ENCODE measurements at regions not wholly inside any gene's neighbourhood (a gene's known extent, or its start where the extent isn't known, plus 50 kb on each side); places are given as distances from the start of the nearest gene placed in this dataset.
"Not testable (repeated sequence)": the region's sequence is repeated elsewhere in the genome, so short reads cannot be mapped to it uniquely, and the experiment has no call there.

DNA sequence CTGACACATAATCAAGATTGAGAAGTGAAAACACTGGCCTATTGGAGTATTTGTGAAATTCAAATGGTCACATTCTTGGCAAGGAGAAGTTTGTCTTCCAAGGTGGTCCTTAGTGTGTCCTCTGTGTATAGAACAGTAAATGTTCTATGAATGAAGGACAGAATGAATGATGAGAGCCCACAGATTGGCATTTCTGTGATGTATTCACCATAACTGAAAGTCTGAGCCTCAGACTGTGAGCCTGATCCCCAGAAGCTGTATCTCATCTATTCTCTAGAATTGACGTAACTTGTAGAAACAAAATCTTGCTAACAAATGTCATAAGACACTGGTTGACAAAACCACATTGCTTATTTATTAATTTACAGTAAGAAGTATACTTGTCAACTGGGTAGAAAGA is 111.5 kb upstream of the ETV3 start:
- no peak for DNase-seq (ENCODE audit: low read depth, low spot score)
- no peaks in the 10 kb centered on the region for H3K9me3 ChIP-seq (ENCODE audit: control insufficient read depth, insufficient read depth, low read length)
- TF ChIP-seq, protein P1, sequence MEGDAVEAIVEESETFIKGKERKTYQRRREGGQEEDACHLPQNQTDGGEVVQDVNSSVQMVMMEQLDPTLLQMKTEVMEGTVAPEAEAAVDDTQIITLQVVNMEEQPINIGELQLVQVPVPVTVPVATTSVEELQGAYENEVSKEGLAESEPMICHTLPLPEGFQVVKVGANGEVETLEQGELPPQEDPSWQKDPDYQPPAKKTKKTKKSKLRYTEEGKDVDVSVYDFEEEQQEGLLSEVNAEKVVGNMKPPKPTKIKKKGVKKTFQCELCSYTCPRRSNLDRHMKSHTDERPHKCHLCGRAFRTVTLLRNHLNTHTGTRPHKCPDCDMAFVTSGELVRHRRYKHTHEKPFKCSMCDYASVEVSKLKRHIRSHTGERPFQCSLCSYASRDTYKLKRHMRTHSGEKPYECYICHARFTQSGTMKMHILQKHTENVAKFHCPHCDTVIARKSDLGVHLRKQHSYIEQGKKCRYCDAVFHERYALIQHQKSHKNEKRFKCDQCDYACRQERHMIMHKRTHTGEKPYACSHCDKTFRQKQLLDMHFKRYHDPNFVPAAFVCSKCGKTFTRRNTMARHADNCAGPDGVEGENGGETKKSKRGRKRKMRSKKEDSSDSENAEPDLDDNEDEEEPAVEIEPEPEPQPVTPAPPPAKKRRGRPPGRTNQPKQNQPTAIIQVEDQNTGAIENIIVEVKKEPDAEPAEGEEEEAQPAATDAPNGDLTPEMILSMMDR (IDR thresholded peaks at IDR 0.05; ENCODE audit: low read depth, low read length) = no peak
- no peak overlapping the region for H3K27ac ChIP-seq (ENCODE audit: low read depth, low read length)
- no peak overlapping the region for H3K4me3 ChIP-seq (ENCODE audit: low read depth, low read length)
- ChIA-PET POLR2A (no interaction called here), CTCF (no interaction called here)
- no peaks in the 10 kb centered on the region for H3K27me3 ChIP-seq (ENCODE audit: control insufficient read depth, insufficient read depth, low read length)

DNA sequence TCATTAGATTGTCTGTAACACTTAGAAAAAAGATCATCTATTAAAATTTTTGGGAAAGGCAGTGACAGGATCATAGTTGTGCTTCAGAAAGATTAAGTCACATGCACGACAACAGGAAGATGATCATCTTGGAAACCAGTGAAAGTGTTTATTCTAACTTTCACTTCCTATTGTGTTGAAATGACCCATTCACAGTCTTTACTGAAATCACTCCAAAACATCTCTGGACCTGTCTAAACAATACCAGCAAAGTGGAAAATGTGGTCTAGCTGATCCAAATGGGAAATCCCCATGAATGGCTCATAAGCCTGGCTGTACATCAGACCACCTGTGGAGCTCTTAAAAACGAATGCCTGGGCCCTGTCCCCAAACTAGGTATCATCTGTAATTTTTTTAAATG is 111.1 kb upstream of the ETV3 start:
- no peak overlapping the region for H3K27ac ChIP-seq (ENCODE audit: low read depth, low read length)
- H3K4me3 ChIP-seq (ENCODE audit: low read depth, low read length) = no peak overlapping the region
- no peaks in the 10 kb centered on the region for H3K9me3 ChIP-seq (ENCODE audit: control insufficient read depth, insufficient read depth, low read length)
- no peaks in the 10 kb centered on the region for H3K27me3 ChIP-seq (ENCODE audit: control insufficient read depth, insufficient read depth, low read length)
- TF ChIP-seq, protein P1 (IDR thresholded peaks at IDR 0.05; ENCODE audit: low read depth, low read length) = no peak
- ChIA-PET POLR2A (no interaction called here), CTCF (no interaction called here)
- no peak for DNase-seq (ENCODE audit: low read depth, low spot score)

DNA sequence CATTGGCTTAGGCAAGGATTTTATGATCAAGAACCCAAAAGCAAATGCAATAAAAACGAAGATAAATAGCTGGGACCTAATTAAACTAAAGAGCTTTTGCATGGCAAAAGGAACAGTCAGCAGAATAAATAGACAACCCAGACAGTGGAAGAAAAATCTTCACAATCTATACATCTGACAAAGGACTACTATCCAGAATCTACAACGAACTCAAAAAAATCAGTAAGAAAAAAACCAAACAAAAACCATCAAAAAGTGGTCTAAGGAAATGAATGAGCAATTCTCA is 109.5 kb upstream of the ETV3 start:
- H3K4me3 ChIP-seq (ENCODE audit: low read depth, low read length); H3K9me3 ChIP-seq (ENCODE audit: control insufficient read depth, insufficient read depth, low read length); H3K27ac ChIP-seq (ENCODE audit: low read depth, low read length); DNase-seq (ENCODE audit: low read depth, low spot score); H3K27me3 ChIP-seq (ENCODE audit: control insufficient read depth, insufficient read depth, low read length); POLR2A ChIA-PET: not testable (repeated sequence)
- CTCF ChIA-PET = interaction anchor here (0.6 kb wide), 1 partner anchor 770 kb away, joined by 4 read pairs; no protein-coding TSS in a partner anchor

DNA sequence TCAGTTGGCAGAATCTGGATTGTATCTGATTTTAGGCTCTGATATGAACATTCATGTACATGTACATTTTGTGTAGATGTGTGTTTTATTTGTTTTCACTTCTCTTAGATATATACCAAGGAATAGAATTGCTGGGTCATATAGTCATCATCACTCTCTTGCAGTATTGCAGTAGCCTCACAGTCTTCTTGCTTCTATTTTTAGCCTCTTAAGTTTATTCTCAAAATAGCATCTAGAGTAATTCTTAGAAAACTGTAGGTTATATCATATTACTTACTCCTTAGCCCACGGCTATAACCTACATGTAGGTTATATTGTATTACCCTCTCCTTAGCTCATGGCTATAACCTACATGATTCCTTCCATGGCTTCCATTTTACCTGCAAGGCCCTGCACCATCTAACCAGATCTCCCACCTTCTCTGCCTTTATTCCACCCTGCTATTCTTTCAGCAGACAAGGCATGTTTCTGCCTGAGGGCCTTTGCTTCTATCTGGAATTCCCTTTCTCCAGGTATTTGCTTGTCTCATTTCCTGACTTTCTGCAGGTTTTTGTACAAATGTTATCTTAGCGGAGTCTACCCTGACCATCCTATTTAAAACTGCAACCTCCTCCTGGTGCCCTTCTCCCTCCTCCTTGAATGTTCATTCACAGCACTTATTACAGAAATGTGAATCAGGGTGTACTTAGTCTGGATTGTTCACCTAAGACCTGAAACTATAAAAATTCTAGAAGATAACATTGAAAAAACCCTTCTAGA is 109.0 kb upstream of the ETV3 start:
- DNase-seq (ENCODE audit: low read depth, low spot score) = no peak
- TF ChIP-seq, protein P1 (IDR thresholded peaks at IDR 0.05; ENCODE audit: low read depth, low read length) = no peak
- Histone ChIP-seq H3K4me3 (ENCODE audit: low read depth, low read length) (no peak overlapping the region), H3K9me3 (ENCODE audit: control insufficient read depth, insufficient read depth, low read length) (no peaks in the 10 kb centered on the region), H3K27ac (ENCODE audit: low read depth, low read length) (no peak overlapping the region), H3K27me3 (ENCODE audit: control insufficient read depth, insufficient read depth, low read length) (no peaks in the 10 kb centered on the region)
- CTCF ChIA-PET = interaction anchor here (0.6 kb wide), 1 partner anchor 771 kb away, joined by 4 read pairs; no protein-coding TSS in a partner anchor
- POLR2A ChIA-PET = no interaction called here

DNA sequence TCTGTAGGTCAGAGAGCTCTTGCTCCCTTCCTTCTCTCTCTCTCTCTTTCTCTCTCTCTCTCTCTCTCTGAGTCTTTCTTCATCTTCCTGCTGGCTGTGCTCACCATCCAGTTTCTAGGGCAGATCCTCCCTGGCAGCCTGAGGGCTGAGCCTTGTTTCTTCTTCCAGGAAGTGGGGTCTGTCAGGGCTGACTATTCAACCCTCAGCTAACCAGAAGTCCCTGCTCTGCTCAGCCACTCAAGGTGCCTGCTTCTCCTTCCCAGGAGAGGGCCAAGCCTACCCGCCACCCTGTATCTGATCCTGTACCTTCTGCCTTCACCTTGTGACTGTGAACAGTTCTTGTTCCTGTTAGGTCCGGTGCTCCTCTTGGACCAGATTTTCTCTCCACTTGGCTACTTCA is 107.6 kb upstream of the ETV3 start:
- Histone ChIP-seq H3K4me3 (ENCODE audit: low read depth, low read length) (no peak overlapping the region), H3K27ac (ENCODE audit: low read depth, low read length) (no peak overlapping the region), H3K27me3 (ENCODE audit: control insufficient read depth, insufficient read depth, low read length) (no peaks in the 10 kb centered on the region), H3K9me3 (ENCODE audit: control insufficient read depth, insufficient read depth, low read length) (no peaks in the 10 kb centered on the region)
- POLR2A ChIA-PET = no interaction called here
- CTCF ChIA-PET = no interaction called here
- TF ChIP-seq, protein P1 (IDR thresholded peaks at IDR 0.05; ENCODE audit: low read depth, low read length) = no peak
- no peak for DNase-seq (ENCODE audit: low read depth, low spot score)

DNA sequence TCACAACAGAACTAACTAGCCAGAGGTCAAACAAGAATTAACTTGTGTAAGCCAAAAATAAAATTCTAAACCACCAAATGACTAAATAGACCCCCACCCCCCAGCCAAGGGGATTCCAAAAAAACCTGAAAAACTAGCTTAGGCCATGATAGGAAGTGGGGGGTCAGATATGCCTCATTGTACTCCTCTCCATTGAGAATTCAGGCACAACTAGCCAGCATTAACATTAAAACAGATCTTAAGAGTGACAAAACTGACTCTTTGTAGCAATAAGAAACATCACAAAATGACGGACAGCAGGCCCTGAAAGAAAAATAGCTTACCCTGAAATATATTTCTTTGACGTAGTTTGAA is 103.0 kb upstream of the ETV3 start:
- Histone ChIP-seq H3K4me3 (ENCODE audit: low read depth, low read length) (no peak overlapping the region), H3K9me3 (ENCODE audit: control insufficient read depth, insufficient read depth, low read length) (no peaks in the 10 kb centered on the region), H3K27me3 (ENCODE audit: control insufficient read depth, insufficient read depth, low read length) (no peaks in the 10 kb centered on the region), H3K27ac (ENCODE audit: low read depth, low read length) (no peak overlapping the region)
- ChIA-PET CTCF (no interaction called here), POLR2A (no interaction called here)
- no peak for DNase-seq (ENCODE audit: low read depth, low spot score)
- TF ChIP-seq, protein P1 (IDR thresholded peaks at IDR 0.05; ENCODE audit: low read depth, low read length) = no peak
